ENCODE measurements at regions not wholly inside any gene's neighbourhood (a gene's known extent, or its start where the extent isn't known, plus 50 kb on each side); places are given as distances from the start of the nearest gene placed in this dataset.

DNA sequence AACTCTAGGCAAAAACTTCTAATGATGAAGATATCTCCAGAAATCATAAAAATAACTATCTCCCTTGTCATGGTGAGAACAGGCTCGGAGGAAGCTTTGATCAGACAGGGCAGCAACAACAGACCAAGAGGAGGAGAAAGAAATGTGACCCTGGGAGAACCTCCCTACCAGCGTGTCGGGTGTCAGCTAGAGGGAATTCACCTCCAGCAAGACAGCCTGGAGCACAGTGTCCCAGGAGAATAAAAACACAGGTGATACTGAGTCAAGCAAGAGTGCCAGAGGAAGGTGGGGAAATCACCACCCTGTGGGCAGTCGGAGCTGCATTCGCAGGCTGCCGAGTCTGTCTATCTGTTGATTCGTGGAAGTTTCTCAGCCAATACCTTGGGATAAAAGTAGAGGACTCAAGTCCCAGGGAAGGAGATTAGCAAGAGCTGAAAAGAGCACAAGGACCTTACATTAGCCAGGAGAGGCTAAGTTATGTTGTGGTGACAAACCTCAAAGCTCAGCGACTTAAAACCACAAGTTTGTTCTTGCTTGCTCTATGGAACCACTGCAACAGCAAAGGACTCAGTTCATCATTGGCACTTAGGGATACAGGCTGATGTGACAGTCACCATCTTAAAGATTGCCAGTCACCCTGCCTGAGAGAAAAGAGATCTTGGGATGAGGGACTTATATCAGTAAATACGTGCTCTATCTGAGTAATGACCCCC is 598.3 kb downstream of the CCDC171 start:
- no peak for TF ChIP-seq SIN3A (IDR thresholded peaks at IDR 0.05; ENCODE audit: borderline replicate concordance, insufficient read depth, low read depth, low read length)
- no peak for TF ChIP-seq CTCF (IDR thresholded peaks at IDR 0.05)
- no peaks in the 10 kb centered on the region for H3K4me1 ChIP-seq (ENCODE audit: control insufficient read depth, insufficient read depth, low read length)
- H3K9me3 ChIP-seq (ENCODE audit: control insufficient read depth, insufficient read depth, low read depth, low read length): no peaks in the 10 kb centered on the region
- no TSS peak for BruUV-seq (replicated peaks)
- H3K27me3 ChIP-seq (ENCODE audit: control insufficient read depth, insufficient read depth, low read length): no peaks in the 10 kb centered on the region
- no peak overlapping the region for H3K4me3 ChIP-seq (ENCODE audit: low read depth in 2 of 2, low read length in 2 of 2)
- H3K36me3 ChIP-seq (ENCODE audit: control insufficient read depth, insufficient read depth, low read length): no peaks in the 10 kb centered on the region
- ChIA-PET POLR2A (no interaction called here), CTCF (no interaction called here)
- ATAC-seq (no peak), DNase-seq (ENCODE audit: low read depth, low spot score) (no peak)
- in situ Hi-C loops (cut with HindIII; ENCODE audit: low pct_unique_long_range_greater_than_20kb, low sequenced_read_pairs): no loop called here
- intact Hi-C loops (cut with micrococcal nuclease; ENCODE audit: unreplicated experiment): no loop called here
- no peak overlapping the region for H3K27ac ChIP-seq (ENCODE audit: low read length)

GRCh38 chr9:16152276-16153101 is 599.6 kb downstream of the CCDC171 start:
- no peaks in the 10 kb centered on the region for H3K36me3 ChIP-seq (ENCODE audit: control insufficient read depth, insufficient read depth, low read length)
- H3K27ac ChIP-seq (ENCODE audit: low read length): no peak overlapping the region
- no peak overlapping the region for H3K4me3 ChIP-seq (ENCODE audit: low read depth in 2 of 2, low read length in 2 of 2)
- ATAC-seq (no peak), DNase-seq (ENCODE audit: low read depth, low spot score) (no peak)
- no peak for TF ChIP-seq SIN3A (IDR thresholded peaks at IDR 0.05; ENCODE audit: borderline replicate concordance, insufficient read depth, low read depth, low read length)
- no peak for TF ChIP-seq REST (IDR thresholded peaks at IDR 0.05; ENCODE audit: insufficient read depth in 1 of 2, low read depth in 2 of 2, low read length in 1 of 2)
- TF ChIP-seq TCF7L2 (IDR thresholded peaks at IDR 0.05; ENCODE audit: low read depth, low read length): no peak
- no peak for TF ChIP-seq POLR2AphosphoS5 (IDR thresholded peaks at IDR 0.05; ENCODE audit: low read depth, low read length)
- TF ChIP-seq CTCF (IDR thresholded peaks at IDR 0.05): no peak
- CTCF ChIA-PET: no interaction called here
- intact Hi-C loops (cut with micrococcal nuclease; ENCODE audit: unreplicated experiment): no loop called here
- H3K4me1 ChIP-seq (ENCODE audit: control insufficient read depth, insufficient read depth, low read length): no peaks in the 10 kb centered on the region
- no TSS peak for BruUV-seq (replicated peaks)
- no peaks in the 10 kb centered on the region for H3K27me3 ChIP-seq (ENCODE audit: control insufficient read depth, insufficient read depth, low read length)
- POLR2A ChIA-PET: no interaction called here
- in situ Hi-C loops (cut with HindIII; ENCODE audit: low pct_unique_long_range_greater_than_20kb, low sequenced_read_pairs): no loop called here
- H3K9me3 ChIP-seq (ENCODE audit: control insufficient read depth, insufficient read depth, low read depth, low read length): no peaks in the 10 kb centered on the region
